DMS53 (cell line): ENCODE measurements at regions not wholly inside any gene's neighbourhood (a gene's known extent, or its start where the extent isn't known, plus 50 kb on each side); places are given as distances from the start of the nearest gene placed in this dataset.
A peak's percentile ranks its signal among the peaks of the same experiment; 100 is the strongest.

Experiments used
- DNase-seq: peaks from one replicate; lab custom pipeline; 2025; lab: John Stamatoyannopoulos, UW

- no peak for DNase-seq
Observed at GRCh38 chr12:40618636-40619035, 73.6 kb upstream of the CNTN1 start.

GRCh38 chr12:40620564-40621019 is 71.6 kb upstream of the CNTN1 start:
- no peak for DNase-seq

GRCh38 chr12:40622246-40622838 is 69.9 kb upstream of the CNTN1 start:
- peak; percentile 87 for DNase-seq

- DNase-seq, result no peak
Observed at GRCh38 chr12:40632171-40632570, 60.1 kb upstream of the CNTN1 start.

GRCh38 chr12:40632933-40633332 is 59.3 kb upstream of the CNTN1 start:
- DNase-seq, result no peak

- no peak for DNase-seq
Observed at GRCh38 chr12:40634517-40635131, 57.6 kb upstream of the CNTN1 start.

- no peak for DNase-seq
Observed at GRCh38 chr12:40635141-40635731, 57.0 kb upstream of the CNTN1 start.
